H9 (cell line): ENCODE measurements at regions not wholly inside any gene's neighbourhood (a gene's known extent, or its start where the extent isn't known, plus 50 kb on each side); places are given as distances from the start of the nearest gene placed in this dataset.

Experiments used
- DNase-seq: peaks from one replicate; pipeline ENCODE4 v3.0.0-alpha.2; 2017
- H2AFZ ChIP-seq: one replicate; pipeline ENCODE4 v1.6.1; 2013; ENCODE audit warnings: mild to moderate bottlenecking, low read length, control low read depth, moderate library complexity
- H2AK5ac ChIP-seq: 2 replicates; pipeline ENCODE4 v1.6.1; 2013; ENCODE audit warnings: low read length, control low read depth, mixed read lengths; ENCODE audit not compliant: insufficient read length
- H2BK120ac ChIP-seq: one replicate; pipeline ENCODE4 v1.6.1; 2013; ENCODE audit warnings: low read depth, mild to moderate bottlenecking, low read length, control low read depth, inconsistent platforms; ENCODE audit not compliant: poor library complexity, severe bottlenecking
- H2BK12ac ChIP-seq: 2 replicates; pipeline ENCODE4 v1.6.1; 2013; ENCODE audit warnings: low read length, control low read depth, mixed read lengths, low read depth; ENCODE audit not compliant: insufficient read length
- H2BK15ac ChIP-seq: 2 replicates; pipeline ENCODE4 v1.6.1; 2013; ENCODE audit warnings: low read depth, low read length, control low read depth
- H2BK20ac ChIP-seq: one replicate; pipeline ENCODE4 v1.6.1; 2013; ENCODE audit warnings: low read depth, mild to moderate bottlenecking, low read length, control low read depth, inconsistent platforms; ENCODE audit not compliant: poor library complexity, severe bottlenecking
- H2BK5ac ChIP-seq: 2 replicates; pipeline ENCODE4 v1.6.1; 2013; ENCODE audit warnings: low read length, control low read depth, mixed read lengths; ENCODE audit not compliant: insufficient read length
- H3K14ac ChIP-seq: 2 replicates; pipeline ENCODE4 v1.6.1; 2013; ENCODE audit warnings: low read length, control low read depth; ENCODE audit not compliant: insufficient read depth
- H3K18ac ChIP-seq: 2 replicates; pipeline ENCODE4 v1.6.1; 2013; ENCODE audit warnings: low read depth, mild to moderate bottlenecking, mixed read lengths, low read length, control low read depth; ENCODE audit not compliant: insufficient read length
- H3K23ac ChIP-seq: 2 replicates; pipeline ENCODE4 v1.6.1; 2013; ENCODE audit warnings: low read length, control low read depth, mixed read lengths, low read depth; ENCODE audit not compliant: insufficient read length
- H3K23me2 ChIP-seq: 2 replicates; pipeline ENCODE4 v1.6.1; 2013; ENCODE audit warnings: low read depth, mild to moderate bottlenecking, mixed read lengths, low read length, control low read depth; ENCODE audit not compliant: insufficient read length, poor library complexity, severe bottlenecking
- H3K27ac ChIP-seq: 2 replicates; pipeline ENCODE4 v1.5.1; 2013; ENCODE audit warnings: low read length, control low read depth, mixed read lengths, low read depth; ENCODE audit not compliant: insufficient read length
- H3K27me3 ChIP-seq: 2 replicates; pipeline ENCODE4 v1.6.1; 2013; ENCODE audit warnings: low read length, control low read depth, inconsistent platforms; ENCODE audit not compliant: insufficient read depth
- H3K4ac ChIP-seq: 2 replicates; pipeline ENCODE4 v1.6.1; 2013; ENCODE audit warnings: low read depth, mild to moderate bottlenecking, control low read depth, inconsistent platforms, low read length, moderate library complexity
- H3K4me1 ChIP-seq: 2 replicates; pipeline ENCODE4 v1.6.1; 2013; ENCODE audit warnings: low read length, control low read depth, inconsistent platforms; ENCODE audit not compliant: insufficient read depth
- H3K4me2 ChIP-seq: 2 replicates; pipeline ENCODE4 v1.6.1; 2013; ENCODE audit warnings: low read length, control low read depth, mixed read lengths; ENCODE audit not compliant: insufficient read length, insufficient read depth
- H3K56ac ChIP-seq: 2 replicates; pipeline ENCODE4 v1.6.1; 2013; ENCODE audit warnings: low read depth, mild to moderate bottlenecking, mixed read lengths, low read length, control low read depth; ENCODE audit not compliant: insufficient read length
- H3K79me1 ChIP-seq: 2 replicates; pipeline ENCODE4 v1.6.1; 2013; ENCODE audit warnings: low read depth, mild to moderate bottlenecking, moderate library complexity, low read length, control low read depth, inconsistent platforms; ENCODE audit not compliant: insufficient read depth, poor library complexity, severe bottlenecking
- H3K79me2 ChIP-seq: 2 replicates; pipeline ENCODE4 v1.6.1; 2013; ENCODE audit warnings: low read length, control low read depth, inconsistent platforms; ENCODE audit not compliant: insufficient read depth
- H3K9ac ChIP-seq: 2 replicates; pipeline ENCODE4 v1.6.1; 2013; ENCODE audit warnings: low read length, control low read depth, mixed read lengths; ENCODE audit not compliant: insufficient read length; ENCODE audit errors: extremely low read depth
- H3K9me3 ChIP-seq: one replicate; pipeline ENCODE4 v1.6.1; 2013; ENCODE audit warnings: low read depth, low read length, inconsistent platforms; ENCODE audit not compliant: control insufficient read depth
- H3T11ph ChIP-seq: one replicate; pipeline ENCODE4 v1.6.1; 2013; ENCODE audit warnings: mild to moderate bottlenecking, low read length, control low read depth, inconsistent platforms
- H4K20me1 ChIP-seq: one replicate; pipeline ENCODE4 v1.6.1; 2013; ENCODE audit not compliant: control insufficient read depth, insufficient read length, insufficient read depth
- H4K5ac ChIP-seq: 2 replicates; pipeline ENCODE4 v1.6.1; 2013; ENCODE audit warnings: low read depth, mild to moderate bottlenecking, mixed read lengths, low read length, control low read depth; ENCODE audit not compliant: insufficient read length
- H4K8ac ChIP-seq: replicated peaks from 2 replicates; pipeline ENCODE4 v1.6.1; 2013; ENCODE audit warnings: low read length, control low read depth, mixed read lengths, low read depth; ENCODE audit not compliant: insufficient read length
- H4K91ac ChIP-seq: 2 replicates; pipeline ENCODE4 v1.6.1; 2013; ENCODE audit warnings: low read depth, mild to moderate bottlenecking, moderate library complexity, mixed read lengths, low read length, control low read depth; ENCODE audit not compliant: insufficient read length
- H3K27ac Mint-ChIP-seq, 3 experiments: 2 replicates in 2 of 3; 3 replicates in 1 of 3; pipeline ENCODE4 v1.8.0; 2020 to 2021; ENCODE audit warnings: mixed read lengths in 3 of 3, mild to moderate bottlenecking in 1 of 3, moderate library complexity in 1 of 3
- H3K27me3 Mint-ChIP-seq: 2 replicates; pipeline ENCODE4 v1.8.0; 2021; ENCODE audit warnings: low read depth, mild to moderate bottlenecking, moderate library complexity, mixed read lengths
- H3K36me3 Mint-ChIP-seq, 3 experiments: 2 replicates in 2 of 3; 3 replicates in 1 of 3; pipeline ENCODE4 v1.8.0; 2020 to 2021; ENCODE audit warnings: low read depth in 3 of 3, mixed read lengths in 3 of 3; ENCODE audit not compliant: insufficient read depth in 1 of 3
- H3K4me1 Mint-ChIP-seq, 2 experiments: 2 replicates each; pipeline ENCODE4 v1.8.0; 2020; ENCODE audit warnings: mixed read lengths in 2 of 2
- H3K4me3 Mint-ChIP-seq, 2 experiments: 2 replicates in 1 of 2; 3 replicates in 1 of 2; pipeline ENCODE4 v1.8.0; 2020 to 2021; ENCODE audit warnings: mild to moderate bottlenecking in 2 of 2, mixed read lengths in 2 of 2, moderate library complexity in 1 of 2
- H3K9me3 Mint-ChIP-seq, 2 experiments: 2 replicates in 1 of 2; 3 replicates in 1 of 2; pipeline ENCODE4 v1.8.0; 2020; ENCODE audit warnings: mild to moderate bottlenecking in 2 of 2, mixed read lengths in 2 of 2, moderate library complexity in 1 of 2
- CTCF ChIP-seq: fragments of 200-600 bp; sonication (generic); conservative IDR thresholded peaks from 3 replicates; pipeline ENCODE4 v1.8.0; 2021; ENCODE audit warnings: antibody characterized with exemption, mild to moderate bottlenecking
- WGBS: extraction: QIAGEN DNeasy Blood & Tissue Kit; methylation state at CpG from one replicate; pipeline ENCODE4 v1.1.7; 2013; ENCODE audit warnings: missing lambda C conversion rate, low lambda C conversion rate, mixed read lengths; ENCODE audit not compliant: insufficient read length; ENCODE audit errors: extremely low coverage; 5-methylcytosine and 5-hydroxymethylcytosine counted together

- Histone ChIP-seq H3K9me3 (no peaks in the 10 kb centered on the region), H3K79me2 (no peaks in the 10 kb centered on the region), H2AK5ac (no peak overlapping the region), H3K18ac (no peak overlapping the region), H4K91ac (no peak overlapping the region), H3K4me2 (no peak overlapping the region), H2BK15ac (no peak overlapping the region), H2BK20ac (no peak overlapping the region), H3K14ac (no peak overlapping the region; the same call in 1 of the 2 replicates), H3K4ac (no peak overlapping the region), H2AFZ (no peak overlapping the region), H4K20me1 (no peaks in the 10 kb centered on the region), H3K4me1 (no peaks in the 10 kb centered on the region), H3K23ac (no peak overlapping the region), H4K5ac (no peak overlapping the region), H3K23me2 (peaks cover 2% of the 10 kb centered on the region), H3T11ph (no peak overlapping the region), H3K27ac (no peak overlapping the region), H4K8ac (no peak overlapping the region), H3K9ac (no peak overlapping the region), H2BK12ac (no peak overlapping the region), H2BK120ac (no peak overlapping the region), H3K56ac (no peak overlapping the region), H3K79me1 (no peaks in the 10 kb centered on the region), H3K27me3 (no peaks in the 10 kb centered on the region), H2BK5ac (no peak overlapping the region)
- TF ChIP-seq CTCF = no peak
- Mint-ChIP-seq H3K36me3 (no peaks in the 10 kb centered on the region; a peak in 1 of 7 replicates), H3K4me3 (no peak overlapping the region), H3K27me3 (peaks cover 9% of the 10 kb centered on the region), H3K9me3 (no peaks in the 10 kb centered on the region), H3K4me1 (peaks cover 4 to 6% of the 10 kb centered on the region in 2 experiments; a peak in 1 of 4 replicates), H3K27ac (no peak overlapping the region; a peak in 1 of 7 replicates)
- DNase-seq = no peak
- no CpG with 5 or more reads among the region's 13 CpGs for WGBS
Observed at GRCh38 chr6:169881976-169882375, 130.6 kb downstream of the ERMARD start.
